HG02571 (cell line): ENCODE measurements at regions not wholly inside any gene's neighbourhood (a gene's known extent, or its start where the extent isn't known, plus 50 kb on each side); places are given as distances from the start of the nearest gene placed in this dataset.

ENCODE experiments used
- ATAC-seq: cut with Tn5 transposase; IDR thresholded peaks from one replicate; pipeline ENCODE4 v1.9.1; 2021; ENCODE audit warnings: mild to moderate bottlenecking, moderate library complexity; ENCODE audit not compliant: unreplicated experiment

GRCh38 chr2:5914811-5915611 is 222.8 kb downstream of the SOX11 start:
- no peak for ATAC-seq

GRCh38 chr2:5915881-5916310 is 223.7 kb downstream of the SOX11 start:
- ATAC-seq, result no peak

DNA sequence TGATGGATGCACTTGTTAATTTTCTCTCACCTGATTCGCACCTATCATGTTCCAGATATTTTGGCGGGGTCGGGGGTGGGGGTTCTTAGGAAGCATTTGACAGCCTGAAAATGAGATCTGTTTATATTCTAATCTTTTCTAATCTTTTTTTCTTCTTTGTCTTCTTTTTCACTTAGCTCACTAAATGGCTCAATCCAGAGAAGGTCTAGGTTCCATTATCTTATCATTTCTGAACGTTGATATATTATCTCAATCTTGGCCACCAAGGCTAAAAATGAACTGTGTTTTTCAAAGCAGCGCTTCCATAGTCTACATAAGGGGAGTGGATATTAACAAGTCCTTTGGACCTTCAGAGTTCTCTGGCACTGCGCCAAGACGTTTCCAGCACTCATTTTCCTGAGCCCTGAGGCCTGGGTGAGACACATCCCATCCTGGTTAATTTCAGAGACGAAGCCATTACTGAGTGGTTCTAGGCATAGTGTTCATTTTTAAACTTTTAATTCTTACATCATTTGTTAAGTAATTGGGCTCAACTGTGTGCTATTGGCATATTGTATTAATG is 229.0 kb downstream of the SOX11 start:
- ATAC-seq, result no peak

DNA sequence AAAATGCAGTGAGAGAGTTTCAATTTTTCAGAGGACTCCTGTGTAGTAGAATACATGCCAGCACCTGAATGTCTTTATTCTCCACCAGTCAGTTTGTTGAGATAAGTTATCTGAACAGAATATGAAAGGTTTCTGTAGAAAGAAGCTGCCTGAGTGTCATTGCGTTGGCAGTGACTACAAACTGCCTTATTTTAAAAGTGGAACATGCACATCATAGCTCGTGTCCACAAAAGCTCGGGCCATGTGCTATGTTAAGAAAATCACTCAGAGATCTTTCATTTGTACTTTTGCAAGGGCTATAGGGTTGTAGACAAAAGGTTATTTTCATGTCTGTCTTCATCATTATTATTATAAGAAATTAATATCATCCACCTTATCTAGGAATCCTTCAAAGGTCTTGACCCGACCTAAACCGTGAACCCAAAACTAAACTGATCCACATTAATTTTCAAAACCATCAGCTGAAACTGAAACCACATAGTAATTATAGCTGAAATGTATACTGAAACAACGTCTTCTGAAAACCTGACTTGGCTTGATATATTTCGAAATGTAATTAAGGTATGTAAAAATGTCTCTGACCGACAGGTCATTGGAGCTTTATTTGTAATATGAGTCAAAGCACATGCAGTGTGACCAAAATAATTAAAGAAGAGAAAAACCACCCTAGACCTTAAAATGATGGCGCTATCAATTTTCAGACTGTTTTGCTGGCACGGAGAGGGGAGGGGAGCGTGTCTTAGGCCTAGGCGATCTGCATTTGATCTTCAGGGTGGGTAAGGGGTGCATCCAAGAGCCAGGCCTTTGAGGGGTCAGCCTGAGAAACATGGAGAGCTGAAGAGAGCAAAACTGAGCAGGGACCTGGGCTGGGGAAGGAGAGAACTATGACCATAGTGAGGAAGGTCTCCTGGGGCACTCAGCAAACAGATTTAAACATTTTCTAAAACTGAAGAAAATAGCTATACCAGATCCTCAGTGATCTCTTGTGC is 232.1 kb downstream of the SOX11 start:
- ATAC-seq, result no peak

DNA sequence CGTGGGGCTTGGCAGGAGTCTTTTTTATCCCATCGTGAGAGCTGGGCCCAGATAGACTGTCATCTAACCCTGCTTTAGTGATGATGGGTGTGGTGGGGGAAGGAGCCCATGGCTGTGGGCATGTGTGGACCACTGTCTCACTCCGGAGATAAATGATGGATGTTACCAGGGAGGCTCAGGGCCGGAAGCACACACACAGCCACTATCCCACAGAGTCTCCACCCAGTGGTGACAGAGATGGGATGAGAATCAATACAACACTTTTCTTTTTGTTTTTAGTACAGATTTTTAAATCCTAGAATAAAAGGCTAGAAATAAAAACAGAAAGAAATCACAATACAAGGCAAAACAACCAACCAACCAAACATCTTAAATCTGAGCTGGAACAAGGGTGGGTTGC is 233.4 kb downstream of the SOX11 start:
- ATAC-seq, result no peak

GRCh38 chr2:5926871-5927512 is 234.8 kb downstream of the SOX11 start:
- ATAC-seq, result no peak

- ATAC-seq, result no peak
These were observed 240.6 kb downstream of the SOX11 start for GRCh38 chr2:5932556-5933469.

DNA sequence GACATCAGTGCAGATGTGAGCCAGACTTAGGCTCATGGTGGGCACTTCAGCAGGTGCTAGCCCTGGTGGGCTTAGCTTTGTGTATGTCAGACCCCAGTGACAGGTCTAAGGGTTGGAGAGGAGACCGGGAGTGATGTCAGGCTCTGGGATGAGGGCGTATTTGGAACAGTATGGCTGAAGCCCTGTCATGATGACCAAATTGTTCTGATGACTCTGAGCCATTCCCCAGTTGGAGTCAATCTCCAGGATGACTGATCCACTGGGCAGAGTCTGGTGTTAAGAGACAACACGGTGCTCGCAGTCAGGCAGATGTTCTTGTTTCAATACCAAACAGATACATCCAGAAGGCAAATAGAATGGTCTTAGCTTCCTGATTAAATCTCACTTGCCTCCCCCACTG is 241.5 kb downstream of the SOX11 start:
- ATAC-seq, result no peak

DNA sequence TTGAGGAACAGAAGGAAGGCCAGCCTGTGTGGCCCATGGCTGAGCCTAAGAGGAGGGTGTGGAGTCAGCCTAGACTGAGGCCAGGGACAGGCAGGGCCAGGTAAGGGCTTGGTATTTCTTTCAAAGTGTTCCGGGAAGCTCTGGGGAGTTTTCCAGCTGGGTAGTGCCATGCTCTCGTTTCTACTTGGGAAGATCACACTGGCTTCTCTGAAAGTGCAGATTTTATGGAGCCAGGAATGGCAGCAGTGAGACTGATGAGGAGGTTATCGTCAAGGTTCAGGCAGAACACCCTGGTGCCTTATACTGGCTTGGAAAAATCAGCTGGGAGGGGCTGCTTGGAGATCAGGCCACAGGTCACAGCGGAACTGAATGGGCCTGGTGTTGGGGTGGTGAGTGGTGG is 245.1 kb downstream of the SOX11 start:
- ATAC-seq, result no peak

GRCh38 chr2:5937851-5938565 is 245.8 kb downstream of the SOX11 start:
- ATAC-seq, result no peak

DNA sequence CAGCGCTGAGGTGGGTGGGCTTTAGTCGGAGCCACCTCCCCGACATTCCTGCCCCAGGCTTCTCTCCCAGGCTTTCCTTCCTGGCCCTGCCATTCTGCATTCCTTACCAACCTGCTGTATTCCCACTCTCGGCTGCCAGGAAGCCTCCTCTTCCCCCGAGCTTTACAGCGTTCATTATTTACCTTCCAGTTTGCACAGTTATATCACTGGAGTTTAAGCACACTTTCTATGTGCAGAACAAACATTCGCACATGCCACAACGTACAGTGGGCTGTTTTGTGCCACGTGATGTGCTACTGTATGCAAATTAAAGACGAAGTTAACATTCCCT is 246.3 kb downstream of the SOX11 start:
- no peak for ATAC-seq

GRCh38 chr2:5939553-5939952 is 247.4 kb downstream of the SOX11 start:
- ATAC-seq, result no peak

- ATAC-seq, result no peak
These were observed 248.7 kb downstream of the SOX11 start for GRCh38 chr2:5940596-5941535.

- no peak for ATAC-seq
These were observed 250.0 kb downstream of the SOX11 start for GRCh38 chr2:5942204-5942603.

GRCh38 chr2:5945742-5946141 is 253.6 kb downstream of the SOX11 start:
- ATAC-seq, result no peak

DNA sequence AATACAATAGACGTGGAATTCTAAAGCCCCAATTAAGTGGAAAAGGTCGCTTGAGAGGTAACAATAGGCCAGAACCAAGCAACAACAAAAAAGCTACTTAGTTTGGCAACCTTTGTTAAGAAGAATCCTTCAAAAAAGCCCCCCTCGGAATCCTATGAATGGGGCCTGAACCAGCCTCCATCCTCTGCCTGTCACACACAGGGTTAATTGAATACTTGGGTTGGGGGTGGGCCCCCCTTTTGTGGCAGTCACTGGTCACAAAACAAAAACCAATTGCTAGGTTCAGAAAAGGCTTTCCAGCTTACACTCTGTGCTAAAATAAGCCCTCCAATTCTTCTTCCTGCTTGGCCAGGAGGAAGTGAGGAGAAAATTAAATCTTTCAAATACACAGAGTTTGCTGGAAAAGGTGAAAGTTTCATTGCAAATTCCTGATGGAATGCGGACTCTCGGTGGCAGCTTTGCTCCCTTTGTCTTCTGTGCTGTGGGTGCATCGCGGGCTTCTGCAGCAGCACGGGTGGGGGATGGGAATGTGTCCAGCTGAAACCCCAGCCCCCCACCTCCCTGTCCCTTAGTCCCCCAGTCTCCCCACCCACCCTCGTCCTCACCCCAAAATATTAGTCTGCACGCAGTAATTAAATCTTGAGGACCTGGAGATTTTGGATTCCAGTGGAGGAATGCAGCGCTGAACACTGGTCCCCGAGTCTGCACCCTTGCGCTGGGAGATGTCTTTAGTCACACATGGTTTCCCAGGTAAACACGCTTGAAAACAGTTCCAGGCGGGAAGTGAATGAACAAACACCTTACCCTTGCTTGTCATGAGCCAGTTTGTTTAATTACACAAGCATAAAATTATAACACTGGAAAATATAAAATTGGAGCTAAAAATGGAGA is 254.3 kb downstream of the SOX11 start:
- no peak for ATAC-seq

- no peak for ATAC-seq
These were observed 258.6 kb downstream of the SOX11 start for GRCh38 chr2:5950736-5951135.
